ENCODE measurements at regions not wholly inside any gene's neighbourhood (a gene's known extent, or its start where the extent isn't known, plus 50 kb on each side); places are given as distances from the start of the nearest gene placed in this dataset.

GRCh38 chr1:239250353-239251035 is 135.9 kb upstream of the CHRM3 start:
- peaks cover 4% of the 10 kb centered on the region for H3K9me3 Mint-ChIP-seq (ENCODE audit: insufficient read depth)
- WGBS (ENCODE audit: insufficient coverage), result 47% methylated on average over 2 of the region's 5 CpGs
- no peak overlapping the region for H3K4me2 ChIP-seq (replicated peaks; ENCODE audit: low read depth, low read length, poor library complexity, severe bottlenecking)
- TF ChIP-seq, protein P1, sequence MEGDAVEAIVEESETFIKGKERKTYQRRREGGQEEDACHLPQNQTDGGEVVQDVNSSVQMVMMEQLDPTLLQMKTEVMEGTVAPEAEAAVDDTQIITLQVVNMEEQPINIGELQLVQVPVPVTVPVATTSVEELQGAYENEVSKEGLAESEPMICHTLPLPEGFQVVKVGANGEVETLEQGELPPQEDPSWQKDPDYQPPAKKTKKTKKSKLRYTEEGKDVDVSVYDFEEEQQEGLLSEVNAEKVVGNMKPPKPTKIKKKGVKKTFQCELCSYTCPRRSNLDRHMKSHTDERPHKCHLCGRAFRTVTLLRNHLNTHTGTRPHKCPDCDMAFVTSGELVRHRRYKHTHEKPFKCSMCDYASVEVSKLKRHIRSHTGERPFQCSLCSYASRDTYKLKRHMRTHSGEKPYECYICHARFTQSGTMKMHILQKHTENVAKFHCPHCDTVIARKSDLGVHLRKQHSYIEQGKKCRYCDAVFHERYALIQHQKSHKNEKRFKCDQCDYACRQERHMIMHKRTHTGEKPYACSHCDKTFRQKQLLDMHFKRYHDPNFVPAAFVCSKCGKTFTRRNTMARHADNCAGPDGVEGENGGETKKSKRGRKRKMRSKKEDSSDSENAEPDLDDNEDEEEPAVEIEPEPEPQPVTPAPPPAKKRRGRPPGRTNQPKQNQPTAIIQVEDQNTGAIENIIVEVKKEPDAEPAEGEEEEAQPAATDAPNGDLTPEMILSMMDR (IDR thresholded peaks at IDR 0.05), result no peak
- no peak for TF ChIP-seq EZH2 (IDR thresholded peaks at IDR 0.05; ENCODE audit: borderline replicate concordance, insufficient read depth, low read depth, low read length, poor library complexity, severe bottlenecking)
- intact Hi-C loops (cut with micrococcal nuclease), result no loop called here
- H3K4me1 ChIP-seq (ENCODE audit: control insufficient read depth in 2 of 2, insufficient read depth in 2 of 2, low read length in 2 of 2), result no peaks in the 10 kb centered on the region
- ChIA-PET POLR2A (no interaction called here), CTCF (no interaction called here)
- no peaks in the 10 kb centered on the region for H3K27me3 ChIP-seq (replicated peaks in 1 of 4; ENCODE audit: control extremely low read depth in 1 of 4, control insufficient read depth in 3 of 4, insufficient read depth in 4 of 4, low read length in 3 of 4)
- H3K27ac ChIP-seq (ENCODE audit: low read length in 2 of 2), result no peak overlapping the region
- H3K79me2 ChIP-seq (ENCODE audit: control insufficient read depth, insufficient read depth, low read length), result no peaks in the 10 kb centered on the region
- H3K36me3 ChIP-seq (replicated peaks in 1 of 2; ENCODE audit: control extremely low read depth in 1 of 2, control insufficient read depth in 1 of 2, extremely low read depth in 1 of 2, insufficient read depth in 2 of 2, low read length in 1 of 2), result no peaks in the 10 kb centered on the region
- H2AFZ ChIP-seq (ENCODE audit: insufficient read depth, low read depth, low read length, poor library complexity, severe bottlenecking), result no peak overlapping the region
- H3K9ac ChIP-seq (ENCODE audit: low read length), result no peak overlapping the region
- H3K4me3 Mint-ChIP-seq, result no peak overlapping the region
- DNase-seq (no peak), ATAC-seq (ENCODE audit: low read depth) (no peak)
- H4K20me1 ChIP-seq (ENCODE audit: control insufficient read depth, insufficient read depth, low read length, poor library complexity, severe bottlenecking), result no peaks in the 10 kb centered on the region
- no peak overlapping the region for H3K27ac Mint-ChIP-seq
- peaks cover 0 to 7% (median 0%) of the 10 kb centered on the region in 3 donors for H3K9me3 ChIP-seq (ENCODE audit: control extremely low read depth in 1 of 3, control insufficient read depth in 2 of 3, insufficient read depth in 1 of 3, low read length in 2 of 3)
- no peaks in the 10 kb centered on the region for H3K27me3 Mint-ChIP-seq
- no peaks in the 10 kb centered on the region for H3K4me1 Mint-ChIP-seq
- H3K4me3 ChIP-seq (ENCODE audit: control extremely low read depth in 1 of 5, extremely low read depth in 1 of 5, insufficient read depth in 1 of 5, low read depth in 2 of 5, low read length in 4 of 5), result no peak overlapping the region

DNA sequence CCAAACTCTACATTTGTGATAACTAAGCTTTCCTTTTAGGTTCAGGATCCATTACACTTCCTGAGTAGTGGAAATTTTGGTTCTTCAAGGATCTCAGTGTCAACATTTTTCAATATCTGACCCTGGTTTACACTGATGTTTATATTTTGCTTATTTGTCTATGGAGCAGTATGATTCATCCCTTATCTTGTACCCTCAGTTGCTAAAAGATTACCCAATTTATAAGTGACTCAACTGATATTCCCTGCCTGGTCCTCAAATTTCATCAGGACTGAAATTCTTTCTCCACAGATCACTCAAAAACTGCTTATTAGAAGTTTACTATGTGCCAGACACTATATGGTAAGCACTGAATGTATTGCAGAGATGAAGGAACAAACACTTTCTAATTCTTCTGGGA is 139.1 kb upstream of the CHRM3 start:
- intact Hi-C loops (cut with micrococcal nuclease), result no loop called here
- Histone ChIP-seq H3K36me3 (replicated peaks in 1 of 2; ENCODE audit: control extremely low read depth in 1 of 2, control insufficient read depth in 1 of 2, extremely low read depth in 1 of 2, insufficient read depth in 2 of 2, low read length in 1 of 2) (no peaks in the 10 kb centered on the region), H3K27ac (ENCODE audit: low read length in 2 of 2) (no peak overlapping the region), H3K9me3 (ENCODE audit: control extremely low read depth in 1 of 3, control insufficient read depth in 2 of 3, insufficient read depth in 1 of 3, low read length in 2 of 3) (no peaks in the 10 kb centered on the region), H4K20me1 (ENCODE audit: control insufficient read depth, insufficient read depth, low read length, poor library complexity, severe bottlenecking) (no peaks in the 10 kb centered on the region), H2AFZ (ENCODE audit: insufficient read depth, low read depth, low read length, poor library complexity, severe bottlenecking) (no peak overlapping the region), H3K79me2 (ENCODE audit: control insufficient read depth, insufficient read depth, low read length) (no peaks in the 10 kb centered on the region), H3K4me1 (ENCODE audit: control insufficient read depth in 2 of 2, insufficient read depth in 2 of 2, low read length in 2 of 2) (no peaks in the 10 kb centered on the region), H3K27me3 (replicated peaks in 1 of 4; ENCODE audit: control extremely low read depth in 1 of 4, control insufficient read depth in 3 of 4, insufficient read depth in 4 of 4, low read length in 3 of 4) (no peaks in the 10 kb centered on the region), H3K9ac (ENCODE audit: low read length) (no peak overlapping the region), H3K4me2 (replicated peaks; ENCODE audit: low read depth, low read length, poor library complexity, severe bottlenecking) (no peak overlapping the region), H3K4me3 (ENCODE audit: control extremely low read depth in 1 of 5, extremely low read depth in 1 of 5, insufficient read depth in 1 of 5, low read depth in 2 of 5, low read length in 4 of 5) (no peak overlapping the region)
- DNase-seq (no peak), ATAC-seq (ENCODE audit: low read depth) (no peak)
- no peaks in the 10 kb centered on the region for H3K27me3 Mint-ChIP-seq
- ChIA-PET CTCF (no interaction called here), POLR2A (no interaction called here)
- TF ChIP-seq, protein P1 (IDR thresholded peaks at IDR 0.05), result no peak
- TF ChIP-seq EZH2 (IDR thresholded peaks at IDR 0.05; ENCODE audit: borderline replicate concordance, insufficient read depth, low read depth, low read length, poor library complexity, severe bottlenecking), result no peak
- peaks cover 4% of the 10 kb centered on the region for H3K9me3 Mint-ChIP-seq (ENCODE audit: insufficient read depth)
- H3K4me1 Mint-ChIP-seq, result no peaks in the 10 kb centered on the region
- no peak overlapping the region for H3K27ac Mint-ChIP-seq
- no peak overlapping the region for H3K4me3 Mint-ChIP-seq

Data from B cell (primary cell).